GOT3 (cell line): ENCODE measurements at regions not wholly inside any gene's neighbourhood (a gene's known extent, or its start where the extent isn't known, plus 50 kb on each side); places are given as distances from the start of the nearest gene placed in this dataset.
"Not testable (repeated sequence)": the region's sequence is repeated elsewhere in the genome, so short reads cannot be mapped to it uniquely, and the experiment has no call there.

Source experiments
- DNase-seq: peaks from one replicate; lab custom pipeline; 2025; ENCODE audit warnings: mixed read lengths; lab: John Stamatoyannopoulos, UW

DNA sequence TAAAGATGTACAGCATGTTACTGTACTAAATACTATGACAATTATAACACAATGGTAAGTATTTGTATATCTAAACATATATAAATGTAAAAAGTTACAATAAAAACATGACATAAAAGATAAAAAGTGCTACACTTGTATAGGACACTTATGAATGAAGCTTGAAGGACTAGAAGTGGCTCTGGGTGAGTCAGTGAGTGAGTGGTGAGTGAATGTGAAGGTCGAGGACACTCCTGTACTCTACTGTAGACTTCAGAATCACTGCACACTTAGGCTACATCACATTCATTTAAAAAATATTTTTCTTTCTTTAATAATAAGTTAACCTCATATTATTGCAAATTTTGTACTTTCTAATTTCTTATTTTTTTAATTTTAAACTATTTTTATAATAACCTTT is 1476.7 kb upstream of the CDH8 start:
- DNase-seq = no peak

DNA sequence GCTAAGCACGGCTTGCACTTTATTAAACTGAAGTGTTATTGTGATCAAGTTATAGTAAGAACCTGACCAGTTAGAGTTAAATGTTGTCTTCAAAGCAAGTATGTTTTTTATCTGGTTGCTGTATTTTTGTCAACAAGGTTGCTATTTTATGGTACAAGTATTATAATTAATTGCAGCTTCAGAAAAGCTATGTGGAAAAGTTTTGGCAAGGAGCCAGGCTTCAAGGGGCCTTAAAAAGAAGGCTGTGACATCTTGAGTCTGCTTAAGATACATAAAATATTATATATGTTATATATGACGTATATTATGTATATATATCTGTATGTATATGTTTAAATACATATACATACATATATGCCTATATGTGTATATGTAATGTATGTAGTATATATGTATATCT is 1461.2 kb upstream of the CDH8 start:
- DNase-seq = no peak

DNA sequence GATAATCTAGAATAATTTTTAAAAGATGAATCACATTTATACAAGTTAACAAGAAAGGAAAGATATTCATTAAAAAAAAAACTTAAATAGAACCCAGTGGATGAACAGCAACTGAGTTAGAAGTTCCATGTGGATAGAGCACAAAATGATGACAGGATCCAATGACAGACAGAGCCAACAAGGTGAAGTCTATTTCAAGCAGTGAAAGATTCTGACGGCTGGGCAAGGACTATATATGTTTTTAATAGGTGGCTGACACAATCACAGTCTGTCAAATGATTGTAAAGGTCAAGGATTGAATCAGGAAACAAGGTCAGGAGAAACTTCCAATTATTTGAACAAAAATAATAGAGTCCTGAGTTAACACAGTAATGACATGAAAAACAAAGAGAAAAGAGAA is 1460.0 kb upstream of the CDH8 start:
- no peak for DNase-seq

DNA sequence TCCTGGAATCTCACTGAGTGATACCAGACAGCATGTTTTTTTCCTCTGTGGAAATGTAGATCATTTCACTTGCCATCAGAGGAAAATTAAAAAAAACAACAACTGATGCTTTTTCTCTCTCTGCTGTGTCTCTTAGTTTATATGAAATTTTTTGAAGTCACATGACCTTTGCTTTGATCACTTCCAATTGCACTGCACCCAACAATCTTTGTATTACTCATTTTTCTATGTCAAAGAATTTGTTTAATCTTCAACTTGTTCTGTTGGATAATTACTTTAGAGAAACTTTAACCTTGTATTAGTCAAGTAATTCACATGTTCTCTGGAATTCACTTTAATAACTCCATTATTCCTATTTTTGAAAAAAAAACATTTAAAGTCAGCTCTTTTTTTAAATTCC is 1452.7 kb upstream of the CDH8 start:
- no peak for DNase-seq

DNA sequence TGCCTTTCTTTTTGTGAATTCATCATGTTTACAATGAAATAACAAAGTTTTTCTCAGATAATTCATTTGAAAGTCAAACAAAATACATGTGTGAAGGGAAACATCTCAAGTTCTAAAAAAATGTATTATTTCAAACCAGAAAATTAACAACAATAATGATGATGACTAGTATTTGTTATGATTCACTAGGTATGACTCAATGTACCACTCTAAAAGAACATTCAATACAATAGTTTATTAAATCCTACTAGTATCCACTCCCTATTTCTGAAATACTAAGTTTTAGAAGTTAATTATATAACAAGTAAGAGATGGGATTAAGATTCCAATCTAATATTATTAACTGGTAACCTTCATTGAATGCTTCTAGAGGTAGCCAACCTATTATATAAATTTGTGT is 1444.8 kb upstream of the CDH8 start:
- DNase-seq = no peak

DNA sequence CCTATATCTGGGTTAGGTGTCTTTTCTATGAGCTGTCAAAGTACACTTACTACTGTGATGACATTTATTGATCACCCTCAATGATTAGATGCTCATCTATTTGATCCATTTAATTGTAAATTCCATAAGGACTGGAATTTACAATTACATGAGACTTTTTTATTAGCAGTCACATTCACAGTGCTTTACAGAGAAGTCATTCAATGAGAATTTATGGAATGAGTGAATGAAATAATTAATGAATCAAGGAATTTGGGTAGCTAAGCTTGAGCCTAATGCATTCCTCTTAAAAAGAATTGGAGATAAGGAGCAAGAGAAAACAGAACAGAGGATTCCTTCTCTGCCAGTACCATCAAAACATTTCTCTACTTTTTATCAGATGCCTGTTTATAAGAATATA is 1437.5 kb upstream of the CDH8 start:
- no peak for DNase-seq

DNA sequence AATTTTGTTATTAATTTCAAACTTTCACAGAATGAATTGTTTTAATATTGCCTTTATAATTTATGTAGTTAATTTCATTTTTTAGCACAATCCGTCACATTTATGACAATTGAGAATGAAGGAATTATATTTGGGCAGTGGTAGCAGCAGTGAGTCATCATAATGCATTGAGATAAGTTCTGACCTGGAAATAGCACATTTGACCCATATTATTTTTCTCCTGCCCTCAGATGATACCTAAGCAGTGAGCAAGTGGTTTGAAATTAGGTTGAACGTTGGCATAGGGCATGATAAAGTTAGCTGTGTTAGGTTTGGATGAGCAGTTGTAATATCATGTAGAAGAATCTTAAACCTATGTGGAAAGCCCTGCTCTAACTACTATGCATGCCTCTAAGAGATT is 1431.3 kb upstream of the CDH8 start:
- no peak for DNase-seq

DNA sequence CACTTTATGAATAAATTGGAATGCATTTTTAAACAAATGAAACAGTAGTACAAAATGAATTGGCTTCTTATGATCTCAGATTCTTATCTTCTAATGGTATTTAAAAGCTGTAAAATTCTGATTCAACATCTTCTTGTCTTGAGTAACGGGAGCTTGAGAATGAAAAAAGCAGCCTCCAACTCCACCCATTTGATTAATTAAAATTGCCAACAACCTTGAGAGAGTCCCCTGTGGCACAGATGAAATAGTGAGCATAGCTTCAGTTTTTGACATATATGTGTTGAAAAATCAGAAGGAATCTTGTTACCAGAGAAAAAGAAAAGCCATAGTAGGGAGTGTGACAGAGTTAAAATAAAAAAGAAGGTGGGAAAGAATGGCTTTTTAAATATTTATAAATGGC is 1426.1 kb upstream of the CDH8 start:
- DNase-seq = no peak

DNA sequence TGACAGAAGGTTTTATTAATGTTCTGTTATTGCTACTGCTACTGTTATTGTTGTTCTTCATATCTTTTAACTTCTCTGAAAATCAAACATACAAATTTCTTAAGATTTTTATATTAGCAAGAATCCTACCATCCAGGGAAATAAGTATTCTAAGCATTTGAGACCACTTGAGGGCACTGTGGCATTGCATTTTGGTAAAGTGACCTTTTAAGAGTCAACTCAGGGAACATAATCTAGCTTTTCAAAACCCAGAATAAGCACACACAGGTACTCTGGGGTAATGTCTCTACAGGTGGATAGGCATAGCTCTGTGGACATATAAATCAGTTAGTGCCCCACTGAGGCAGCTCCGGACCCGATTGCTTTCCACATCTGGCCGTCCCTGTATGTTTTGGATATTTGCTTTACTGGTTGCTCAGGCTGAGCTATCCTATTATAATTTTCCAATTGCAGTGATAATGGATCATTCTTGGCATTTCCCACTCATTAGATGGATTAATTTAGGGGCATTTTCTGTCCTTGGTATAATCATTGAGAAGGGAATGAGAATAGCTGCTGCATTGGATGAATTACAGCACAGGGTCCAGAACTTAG is 1425.1 kb upstream of the CDH8 start:
- DNase-seq = no peak

DNA sequence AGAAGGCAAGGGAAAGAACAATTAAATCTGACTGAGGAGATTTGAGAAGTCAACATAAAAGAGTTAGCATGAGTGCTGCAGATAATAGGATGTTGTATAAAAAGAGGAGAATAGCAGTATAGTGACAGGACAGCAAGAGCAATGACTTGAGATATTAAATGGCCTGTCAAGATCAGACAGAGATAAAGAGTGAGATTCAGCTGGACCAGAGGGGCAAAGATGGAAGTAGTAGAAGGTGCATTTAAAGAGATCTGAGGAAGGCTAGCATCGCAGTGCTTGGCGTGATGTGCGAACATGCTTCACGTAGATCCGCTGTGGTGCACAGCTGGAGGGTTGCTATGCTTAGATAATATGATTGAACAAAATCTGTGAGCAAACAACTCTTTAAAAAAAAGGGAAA is 1422.6 kb upstream of the CDH8 start:
- DNase-seq = no peak

DNA sequence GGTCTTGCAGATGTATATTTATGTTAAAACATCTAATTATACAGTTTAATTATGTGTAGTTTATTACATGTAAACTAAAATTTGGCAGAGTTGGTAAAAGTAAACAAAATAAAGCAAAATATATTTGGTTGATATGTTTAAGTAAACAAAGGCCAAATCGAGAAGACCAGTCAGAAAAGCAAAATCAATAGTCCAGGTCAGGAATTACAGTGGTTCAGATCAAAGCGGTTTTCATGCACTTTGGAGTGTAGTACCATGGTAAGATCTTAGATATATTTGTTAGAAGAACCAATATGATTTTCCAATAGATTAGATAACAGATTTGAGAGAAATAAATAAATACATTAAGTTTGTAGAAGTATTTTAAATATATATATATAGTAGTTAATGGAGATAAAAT is 1421.6 kb upstream of the CDH8 start:
- DNase-seq = no peak

DNA sequence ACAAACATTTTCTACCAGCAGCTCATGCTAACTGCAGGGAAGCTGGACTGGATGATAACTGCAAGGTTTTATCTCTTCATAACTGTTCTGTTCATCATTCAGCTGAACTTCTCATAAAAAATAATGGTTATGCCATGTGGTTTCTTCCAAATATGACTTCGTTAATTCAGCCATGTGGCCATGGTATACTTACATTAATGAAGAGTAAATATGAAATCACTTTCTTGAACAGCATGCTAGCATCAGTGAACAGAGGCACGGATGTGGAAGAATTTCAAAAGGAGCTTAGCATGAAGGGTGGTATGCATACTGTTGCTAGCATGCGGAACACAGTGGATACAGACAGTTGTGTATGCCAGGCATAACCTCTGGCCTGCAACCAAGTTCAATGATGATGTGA is 1417.0 kb upstream of the CDH8 start:
- DNase-seq = no peak

DNA sequence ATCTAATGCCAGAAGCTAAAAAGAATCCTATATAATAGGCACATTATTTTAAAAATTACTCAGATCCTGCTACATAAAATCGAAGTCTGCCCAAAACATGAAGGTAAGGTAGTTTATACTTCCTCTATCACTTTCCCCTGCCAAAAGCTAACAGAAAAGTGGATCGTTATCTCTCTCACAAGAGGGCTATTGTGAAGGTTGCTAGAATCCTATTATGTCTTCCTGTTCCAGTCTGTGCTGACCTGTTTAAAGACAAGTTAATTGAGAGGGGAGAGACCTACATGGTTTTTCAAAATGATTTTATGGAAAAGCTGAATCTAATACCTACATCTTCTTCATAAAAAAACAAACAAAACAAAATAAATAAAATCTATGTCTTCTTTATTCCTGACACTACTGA is 1410.9 kb upstream of the CDH8 start:
- no peak for DNase-seq

DNA sequence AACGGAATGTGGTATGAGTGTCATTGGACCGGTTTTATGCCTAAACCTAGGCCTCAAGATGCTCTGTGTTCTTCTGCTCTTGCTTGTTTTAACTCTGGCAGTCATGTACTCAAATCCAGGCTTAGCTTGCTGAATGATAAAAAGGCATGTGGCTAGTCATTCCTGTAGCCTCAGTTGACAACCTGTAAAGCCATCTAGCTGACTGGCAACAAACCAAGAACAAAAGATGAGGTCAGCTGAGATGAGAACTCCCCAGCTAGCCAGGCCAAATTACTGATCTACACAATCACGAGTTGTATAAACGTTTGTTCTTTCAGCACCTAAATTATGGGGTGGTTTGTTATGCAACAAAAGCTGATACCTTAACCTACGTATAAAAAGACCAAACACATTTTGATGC is 1406.0 kb upstream of the CDH8 start:
- no peak for DNase-seq

DNA sequence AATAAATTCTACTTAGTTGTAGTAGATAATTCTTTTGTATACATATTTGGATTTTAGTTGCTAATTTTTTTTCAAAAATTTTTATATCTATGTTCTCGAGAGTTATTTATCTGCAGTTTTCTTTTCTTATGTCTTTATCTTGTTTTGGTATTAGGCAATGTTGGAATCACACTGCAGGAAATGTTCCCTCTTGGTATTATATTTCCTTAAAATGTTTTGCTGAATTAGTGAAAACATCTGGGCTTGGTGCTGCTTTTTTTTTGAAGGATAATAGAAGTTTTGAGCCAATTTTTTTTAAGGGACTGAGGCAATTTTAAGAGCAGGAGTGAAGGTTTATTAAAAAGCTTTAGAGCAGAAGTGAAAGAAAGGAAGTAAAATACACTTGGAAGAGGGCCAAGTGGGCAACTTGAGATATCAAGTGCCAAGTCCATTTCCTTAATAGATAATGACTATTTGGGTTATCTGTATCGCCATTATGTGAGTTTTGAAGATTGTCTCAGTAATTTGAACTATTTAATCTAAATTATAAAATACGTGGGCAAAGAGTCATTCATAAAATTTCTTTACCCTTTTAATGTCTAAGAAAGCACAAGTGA is 1390.1 kb upstream of the CDH8 start:
- no peak for DNase-seq

DNA sequence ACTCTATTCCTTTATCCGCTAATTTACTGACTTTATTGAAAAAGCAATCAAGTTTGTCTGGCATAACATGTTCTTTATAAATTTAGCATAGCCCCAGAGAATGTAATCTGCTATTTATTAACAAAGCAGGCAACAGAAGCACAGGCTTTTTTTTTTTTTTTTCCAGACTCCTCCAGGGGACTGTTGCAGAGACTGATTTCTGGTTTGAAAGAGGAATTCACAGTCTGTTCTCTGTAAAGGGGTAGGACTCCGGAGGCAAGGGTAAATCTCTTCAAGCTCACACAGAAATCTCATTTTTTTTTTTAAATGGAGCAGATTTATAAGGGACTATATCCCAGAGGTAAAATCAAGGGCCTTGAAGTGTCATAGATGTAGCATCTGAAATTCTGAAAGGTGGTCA is 1386.5 kb upstream of the CDH8 start:
- DNase-seq = no peak

DNA sequence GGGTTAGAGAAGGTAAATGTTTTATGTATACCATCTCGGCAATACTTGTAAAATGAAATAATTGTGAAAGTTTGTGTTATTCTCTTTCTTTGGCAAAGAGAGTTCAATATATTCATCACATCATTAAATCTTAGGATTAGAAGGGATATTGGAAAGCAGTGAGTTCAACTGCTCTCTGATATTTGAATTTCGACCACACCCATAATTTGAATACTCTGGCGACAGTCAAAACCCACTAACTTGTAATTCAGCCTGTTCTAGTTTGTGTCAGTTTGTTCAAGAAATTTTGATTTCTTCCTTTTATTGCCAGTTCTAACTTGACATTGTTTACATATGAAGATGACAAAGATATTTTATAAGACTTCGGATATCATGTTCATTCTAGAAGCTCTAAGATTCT is 1380.5 kb upstream of the CDH8 start:
- no peak for DNase-seq

DNA sequence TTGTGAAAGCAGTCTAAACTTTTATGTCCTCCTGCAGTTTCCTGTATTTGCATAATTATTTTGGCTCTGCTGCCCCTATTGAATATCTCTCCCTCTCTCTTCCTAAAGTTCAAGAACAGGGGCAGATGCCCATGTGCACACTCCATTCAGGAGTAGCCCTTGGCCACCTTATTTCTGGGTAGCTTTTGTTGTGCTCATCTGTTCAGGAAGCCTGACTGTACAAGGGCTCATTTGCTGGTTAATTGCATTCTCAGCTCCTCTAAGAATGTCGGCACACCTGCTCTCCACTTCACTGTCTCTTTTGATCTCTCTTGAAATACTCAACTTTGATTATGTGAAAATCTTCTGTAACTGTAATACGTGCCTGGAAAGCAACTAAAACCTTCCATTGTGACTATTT is 1378.8 kb upstream of the CDH8 start:
- DNase-seq = no peak

DNA sequence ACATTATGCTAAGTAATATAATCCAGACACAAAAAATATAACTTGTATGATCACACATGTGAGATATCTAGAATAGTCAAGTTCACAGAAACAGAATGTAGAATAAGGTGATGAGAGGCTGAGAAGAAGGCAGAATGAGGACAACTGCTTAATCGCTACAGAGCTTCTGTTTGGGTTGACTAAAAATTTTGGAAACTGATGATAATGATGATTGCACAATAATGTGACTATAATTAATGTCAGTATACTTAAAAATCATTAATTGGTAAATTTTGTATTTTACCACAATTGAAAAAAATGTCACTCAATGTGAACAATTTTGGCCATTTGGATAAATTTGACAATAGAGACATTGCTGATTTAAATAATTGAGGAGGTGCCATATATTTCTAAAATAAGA is 1374.4 kb upstream of the CDH8 start:
- no peak for DNase-seq

DNA sequence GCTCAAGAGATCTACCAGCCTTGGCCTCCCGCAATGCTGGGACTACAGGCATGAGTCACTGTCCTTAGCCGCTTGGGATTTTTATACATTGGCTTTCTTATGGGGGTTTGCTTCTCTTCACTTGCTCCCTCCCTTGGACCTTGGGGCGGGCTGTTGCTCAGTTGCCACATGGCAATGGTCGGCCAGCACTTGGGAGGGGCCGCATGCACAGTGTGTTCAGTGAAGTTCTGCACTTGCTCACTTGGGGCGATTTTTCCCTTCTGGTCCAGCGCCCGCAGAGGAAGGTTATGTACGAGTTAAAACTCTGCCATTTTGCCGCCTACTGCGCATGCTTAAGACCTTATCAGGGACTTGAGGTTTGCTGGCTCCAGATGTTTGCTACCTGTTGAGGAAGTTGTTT is 1367.6 kb upstream of the CDH8 start:
- DNase-seq = no peak

DNA sequence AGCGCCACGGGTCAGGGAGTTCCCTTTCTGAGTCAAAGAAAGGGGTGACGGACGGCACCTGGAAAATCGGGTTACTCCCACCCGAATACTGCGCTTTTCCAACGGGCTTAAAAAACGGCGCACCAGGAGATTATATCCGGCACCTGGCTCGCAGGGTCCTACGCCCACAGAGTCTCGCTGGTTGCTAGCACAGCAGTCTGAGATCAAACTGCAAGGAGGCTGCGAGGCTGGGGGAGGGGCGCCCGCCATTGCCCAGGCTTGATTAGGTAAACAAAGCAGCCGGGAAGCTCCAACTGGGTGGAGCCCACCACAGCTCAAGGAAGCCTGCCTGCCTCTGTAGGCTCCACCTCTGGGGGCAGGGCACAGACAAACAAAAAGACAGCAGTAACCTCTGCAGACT is 1352.0 kb upstream of the CDH8 start:
- not testable (repeated sequence) for DNase-seq

DNA sequence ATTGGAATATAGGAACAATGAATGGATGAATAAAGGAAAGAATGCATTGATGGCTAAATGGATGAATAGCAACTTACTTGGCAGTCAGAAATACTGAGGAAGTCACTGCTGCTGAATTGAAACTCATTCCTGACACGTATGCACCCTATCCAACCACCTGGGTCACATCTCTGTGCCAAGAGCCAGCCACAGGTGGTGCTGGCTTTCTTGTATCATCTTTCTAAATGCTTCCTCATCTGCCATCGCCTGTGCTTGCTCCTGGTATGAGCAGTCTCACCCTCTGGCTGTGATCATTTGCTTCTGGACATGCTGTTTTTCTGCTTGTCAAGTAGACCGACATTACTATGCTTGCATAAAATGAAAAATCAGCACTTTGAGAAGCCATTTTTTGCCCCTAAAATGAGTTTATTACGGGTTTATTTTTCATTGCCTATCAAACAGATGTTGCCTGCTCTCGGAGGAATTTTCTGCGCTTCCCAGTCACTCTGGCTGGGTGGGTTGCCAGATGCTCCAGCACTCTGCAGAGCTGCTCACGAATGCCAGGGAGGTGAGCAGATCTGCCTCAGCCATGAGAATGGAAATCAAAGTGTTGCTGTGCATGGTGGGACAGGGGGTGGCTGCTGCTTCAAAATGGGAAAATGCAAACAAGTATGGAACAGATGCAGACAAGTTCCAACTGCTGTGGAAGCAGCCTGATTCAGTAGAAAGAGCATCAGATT is 1349.6 kb upstream of the CDH8 start:
- no peak for DNase-seq

DNA sequence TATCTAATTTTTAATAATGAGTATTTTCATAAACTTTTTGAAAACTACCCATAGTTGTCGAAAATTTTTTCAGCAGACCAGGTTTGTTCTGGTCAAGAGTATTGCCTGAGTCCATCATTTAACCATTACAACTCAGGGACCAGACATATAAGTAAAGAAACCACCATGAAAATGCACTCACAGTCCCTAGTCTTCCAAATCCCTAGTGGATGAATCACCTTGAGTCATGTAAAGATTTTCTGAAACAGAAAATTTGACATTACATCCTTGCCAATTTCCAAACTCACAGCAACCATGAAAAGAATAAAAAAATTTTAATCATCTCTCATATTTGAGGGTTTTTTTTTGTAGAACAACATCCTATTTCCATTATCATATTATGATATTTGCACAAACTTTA is 1337.5 kb upstream of the CDH8 start:
- DNase-seq = no peak

DNA sequence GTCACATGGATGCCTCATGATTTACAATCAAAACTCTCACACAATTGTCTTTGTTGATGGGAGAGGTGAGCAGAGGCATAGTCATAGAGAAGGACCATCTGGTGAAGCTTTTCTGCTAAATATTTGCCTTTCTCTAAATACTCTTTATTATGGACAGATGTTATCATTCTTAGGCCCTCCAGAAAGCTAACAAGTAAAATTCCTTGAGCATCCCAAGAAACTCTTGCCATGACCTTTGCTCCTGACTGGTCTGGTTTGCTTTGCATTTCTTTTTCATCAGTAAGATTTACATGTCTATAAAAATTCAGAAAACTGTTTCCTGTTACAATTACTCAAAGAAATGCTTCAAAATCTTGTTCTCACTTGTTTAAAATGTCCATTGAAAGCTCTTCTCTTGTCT is 1336.6 kb upstream of the CDH8 start:
- DNase-seq = no peak
